Tibial artery (tissue), 4 donors: ENCODE measurements at regions not wholly inside any gene's neighbourhood (a gene's known extent, or its start where the extent isn't known, plus 50 kb on each side); places are given as distances from the start of the nearest gene placed in this dataset.

Experiments used
- DNase-seq, 2 donors: peaks; one replicate each; pipeline ENCODE4 v3.0.0-alpha.2; 2019
- H3K27ac ChIP-seq, 2 donors: fragments of 200-600 bp; sonication (generic) in 1 of 2; 1 replicate in 1 of 2; 2 replicates in 1 of 2; pipeline ENCODE4 v1.5.1; 2018 to 2019; ENCODE audit warnings: mild to moderate bottlenecking in 1 of 2
- H3K27me3 ChIP-seq, 2 donors: fragments of 200-600 bp; sonication (generic) in 1 of 2; one replicate each; pipeline versions ENCODE4 v1.5.1 to v1.6.0; 2016 to 2019
- H3K36me3 ChIP-seq, 3 donors: fragments of 200-600 bp; sonication (generic) in 2 of 3; one replicate each; pipeline ENCODE4 v1.5.1; 2016 to 2019; ENCODE audit warnings: mild to moderate bottlenecking in 2 of 3
- H3K4me1 ChIP-seq, 4 donors: fragments of 200-600 bp; sonication (generic) in 2 of 4; 1 replicate in 3 of 4; 2 replicates in 1 of 4; pipeline ENCODE4 v1.5.1; 2016 to 2019
- H3K4me3 ChIP-seq, 2 donors: fragments of 200-600 bp; sonication (generic) in 1 of 2; 1 replicate in 1 of 2; 2 replicates in 1 of 2; pipeline ENCODE4 v1.5.1; 2018 to 2019; ENCODE audit warnings: mild to moderate bottlenecking in 2 of 2
- H3K9me3 ChIP-seq, 3 donors: fragments of 200-600 bp; sonication (generic) in 1 of 3; one replicate each; pipeline ENCODE4 v1.5.1; 2016 to 2019
- intact Hi-C: fragments of 100-400 bp; cut with DNase I; formaldehyde crosslinking; loops from one replicate; pipeline ENCODE4 v1.15.0; 2023; ENCODE audit warnings: low total_unique reads
- TF ChIP-seq, protein P1 (sequence below), 2 experiments: fragments of 200-600 bp in 1 of 2; fragments of 450-650 bp in 1 of 2; IDR thresholded peaks; one replicate each; pipeline ENCODE4 v1.5.1; 2017 to 2019; ENCODE audit warnings: antibody characterized with exemption in 2 of 2, mild to moderate bottlenecking in 1 of 2, moderate library complexity in 1 of 2

DNA sequence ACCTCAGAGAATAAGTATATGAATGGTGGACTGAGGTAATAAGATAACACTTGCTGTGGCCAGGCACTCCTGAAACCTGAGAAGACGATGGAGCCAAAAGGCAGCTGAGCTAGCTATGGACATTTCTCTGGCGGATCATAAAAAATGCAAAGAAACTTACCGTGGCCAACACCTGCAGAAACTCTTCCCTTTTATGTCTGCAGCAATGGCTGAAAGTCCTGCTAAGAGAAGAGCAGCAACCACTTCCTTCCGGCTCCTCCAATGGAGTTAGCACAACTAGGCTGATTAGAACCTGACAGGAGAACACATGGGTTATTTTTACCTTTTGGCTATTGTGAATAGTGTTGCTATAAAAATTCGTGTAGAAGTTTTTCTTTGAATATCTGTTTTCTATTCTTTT, 76.0 kb upstream of the MAGEB16 start:
- no peak overlapping the region for H3K27ac ChIP-seq
- intact Hi-C loops: no loop called here

DNA sequence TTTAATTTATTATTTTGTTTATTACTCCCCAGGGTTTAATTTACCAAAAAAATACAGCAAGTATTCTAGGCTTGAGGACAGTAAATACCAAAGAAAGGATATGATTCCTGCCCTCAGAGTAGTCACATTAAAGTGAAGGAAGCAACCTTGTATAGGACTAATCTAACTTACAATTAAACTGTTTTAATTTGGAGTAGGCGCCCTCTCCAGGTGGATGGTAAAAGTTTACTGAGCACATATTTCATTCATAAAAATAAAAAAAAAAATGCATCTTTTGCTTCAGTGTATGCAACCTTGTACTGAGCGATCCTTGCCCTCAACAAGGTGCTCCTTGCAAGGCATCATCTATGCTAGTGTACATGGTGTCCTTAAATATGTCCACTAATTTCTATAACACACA, 72.0 kb upstream of the MAGEB16 start:
- intact Hi-C loops: no loop called here

More for the DNA sequence above, 76.0 kb upstream of the MAGEB16 start:
- Histone ChIP-seq H3K27me3 (no peaks in the 10 kb centered on the region), H3K9me3 (no peaks in the 10 kb centered on the region), H3K36me3 (no peaks in the 10 kb centered on the region), H3K4me1 (no peaks in the 10 kb centered on the region), H3K4me3 (no peak overlapping the region)
- no peak for DNase-seq
- TF ChIP-seq, protein P1, sequence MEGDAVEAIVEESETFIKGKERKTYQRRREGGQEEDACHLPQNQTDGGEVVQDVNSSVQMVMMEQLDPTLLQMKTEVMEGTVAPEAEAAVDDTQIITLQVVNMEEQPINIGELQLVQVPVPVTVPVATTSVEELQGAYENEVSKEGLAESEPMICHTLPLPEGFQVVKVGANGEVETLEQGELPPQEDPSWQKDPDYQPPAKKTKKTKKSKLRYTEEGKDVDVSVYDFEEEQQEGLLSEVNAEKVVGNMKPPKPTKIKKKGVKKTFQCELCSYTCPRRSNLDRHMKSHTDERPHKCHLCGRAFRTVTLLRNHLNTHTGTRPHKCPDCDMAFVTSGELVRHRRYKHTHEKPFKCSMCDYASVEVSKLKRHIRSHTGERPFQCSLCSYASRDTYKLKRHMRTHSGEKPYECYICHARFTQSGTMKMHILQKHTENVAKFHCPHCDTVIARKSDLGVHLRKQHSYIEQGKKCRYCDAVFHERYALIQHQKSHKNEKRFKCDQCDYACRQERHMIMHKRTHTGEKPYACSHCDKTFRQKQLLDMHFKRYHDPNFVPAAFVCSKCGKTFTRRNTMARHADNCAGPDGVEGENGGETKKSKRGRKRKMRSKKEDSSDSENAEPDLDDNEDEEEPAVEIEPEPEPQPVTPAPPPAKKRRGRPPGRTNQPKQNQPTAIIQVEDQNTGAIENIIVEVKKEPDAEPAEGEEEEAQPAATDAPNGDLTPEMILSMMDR (IDR thresholded peaks at IDR 0.05): no peak

DNA sequence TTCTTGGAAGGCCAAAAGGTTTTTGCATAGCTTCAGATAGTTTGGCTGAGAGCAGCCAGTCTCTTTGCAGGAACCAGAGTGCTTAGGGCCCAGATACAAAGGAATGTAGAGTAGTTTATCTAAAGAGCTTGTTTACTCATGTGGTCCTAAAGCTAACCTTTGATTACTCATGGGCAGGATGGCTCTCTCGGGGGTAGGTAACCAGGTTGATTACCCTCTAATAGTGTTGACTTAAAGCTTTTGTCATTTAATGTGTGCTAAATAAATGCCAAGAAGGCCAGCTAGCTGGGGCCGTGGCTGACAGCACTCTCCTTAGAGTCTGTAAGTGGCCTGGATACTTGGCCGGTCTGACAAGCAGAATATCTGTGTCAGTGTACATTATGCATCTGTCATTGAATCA, 69.7 kb upstream of the MAGEB16 start:
- Histone ChIP-seq H3K9me3 (peaks cover 0 to 6% (median 0%) of the 10 kb centered on the region in 3 donors), H3K4me1 (no peaks in the 10 kb centered on the region), H3K27me3 (no peaks in the 10 kb centered on the region), H3K4me3 (no peak overlapping the region), H3K27ac (no peak overlapping the region), H3K36me3 (no peaks in the 10 kb centered on the region)
- TF ChIP-seq, protein P1 (IDR thresholded peaks at IDR 0.05): no peak
- no peak for DNase-seq
- intact Hi-C loops: no loop called here

More for the DNA sequence above, 72.0 kb upstream of the MAGEB16 start:
- TF ChIP-seq, protein P1 (IDR thresholded peaks at IDR 0.05): no peak
- H3K36me3 ChIP-seq: no peaks in the 10 kb centered on the region
- no peaks in the 10 kb centered on the region for H3K4me1 ChIP-seq
- no peak overlapping the region for H3K27ac ChIP-seq
- no peaks in the 10 kb centered on the region for H3K27me3 ChIP-seq
- no peak overlapping the region for H3K4me3 ChIP-seq
- no peak for DNase-seq
- H3K9me3 ChIP-seq: peaks cover 0 to 6% (median 0%) of the 10 kb centered on the region in 3 donors

DNA sequence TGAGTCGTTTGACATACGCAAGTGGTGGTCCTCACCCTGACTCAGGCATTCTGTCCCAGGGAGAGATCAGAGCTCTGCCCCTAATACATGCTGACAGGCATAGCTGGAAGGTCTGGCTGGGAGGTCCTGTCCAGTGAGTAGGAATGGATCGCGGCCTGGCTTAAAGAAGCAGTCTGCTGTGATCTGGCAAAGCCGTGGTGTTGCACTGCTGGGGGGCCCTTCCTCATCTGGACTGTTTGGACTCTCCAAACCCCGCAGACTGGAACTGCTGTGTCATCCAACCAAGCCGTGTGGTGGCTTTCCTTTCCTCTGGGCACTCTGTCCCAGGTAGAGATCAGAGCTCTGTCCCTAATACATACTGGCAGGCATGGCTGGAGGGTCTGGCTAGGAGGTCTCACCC, 64.3 kb upstream of the MAGEB16 start:
- Histone ChIP-seq H3K9me3 (peaks cover 0 to 6% (median 0%) of the 10 kb centered on the region in 3 donors), H3K36me3 (no peaks in the 10 kb centered on the region), H3K4me1 (no peaks in the 10 kb centered on the region), H3K27me3 (no peaks in the 10 kb centered on the region), H3K4me3 (no peak overlapping the region), H3K27ac (no peak overlapping the region)
- intact Hi-C loops: no loop called here
- TF ChIP-seq, protein P1 (IDR thresholded peaks at IDR 0.05): no peak
- no peak for DNase-seq

DNA sequence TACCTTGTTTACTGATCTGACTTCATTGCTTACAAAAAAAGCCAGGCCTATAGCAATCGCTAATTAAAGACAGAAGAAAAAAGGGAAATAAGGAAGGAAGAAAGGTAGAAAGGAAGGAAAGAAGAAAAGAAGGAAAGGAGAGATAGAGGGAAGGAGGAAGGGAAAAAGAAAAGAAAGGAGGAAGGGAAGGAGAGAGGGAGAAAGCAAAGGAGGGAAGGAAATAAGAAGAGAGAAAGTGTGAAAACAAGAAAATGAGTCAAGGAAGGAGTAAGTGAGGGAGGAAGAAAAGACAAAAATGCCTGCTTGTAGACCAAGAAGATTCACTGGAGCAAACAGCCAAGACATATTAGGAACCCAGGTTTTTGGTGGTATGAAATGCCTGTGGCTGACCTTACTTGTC, 57.0 kb upstream of the MAGEB16 start:
- no peaks in the 10 kb centered on the region for H3K36me3 ChIP-seq
- TF ChIP-seq, protein P1 (IDR thresholded peaks at IDR 0.05): no peak
- H3K9me3 ChIP-seq: no peaks in the 10 kb centered on the region
- no peak overlapping the region for H3K27ac ChIP-seq
- no peaks in the 10 kb centered on the region for H3K4me1 ChIP-seq
- DNase-seq: no peak
- intact Hi-C loops: no loop called here
- H3K4me3 ChIP-seq: no peak overlapping the region
- H3K27me3 ChIP-seq: no peaks in the 10 kb centered on the region

DNA sequence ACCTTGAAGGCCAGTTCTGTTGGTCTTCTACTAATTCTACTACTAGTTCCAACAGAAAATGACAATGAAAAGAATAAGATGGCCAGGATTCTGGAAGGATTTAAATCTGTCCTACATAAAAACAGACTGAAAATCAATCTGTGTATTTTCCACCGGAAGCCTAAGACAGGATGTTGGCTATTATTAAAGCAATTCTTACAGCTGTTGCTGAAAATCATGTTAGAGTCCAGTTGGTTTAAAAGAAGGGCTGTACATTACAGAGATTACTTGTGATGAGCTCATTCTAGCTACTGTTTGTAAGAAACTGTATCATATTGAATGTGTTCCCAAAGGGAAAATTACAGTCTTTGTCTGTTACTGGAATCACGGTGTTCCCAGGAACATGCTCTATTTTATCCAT, 54.8 kb upstream of the MAGEB16 start:
- no peaks in the 10 kb centered on the region for H3K9me3 ChIP-seq
- TF ChIP-seq, protein P1 (IDR thresholded peaks at IDR 0.05): no peak
- no peak overlapping the region for H3K27ac ChIP-seq
- H3K27me3 ChIP-seq: no peaks in the 10 kb centered on the region
- intact Hi-C loops: no loop called here
- no peak for DNase-seq
- no peak overlapping the region for H3K4me3 ChIP-seq
- no peaks in the 10 kb centered on the region for H3K4me1 ChIP-seq
- H3K36me3 ChIP-seq: no peaks in the 10 kb centered on the region
